ENCODE measurements at regions not wholly inside any gene's neighbourhood (a gene's known extent, or its start where the extent isn't known, plus 50 kb on each side); places are given as distances from the start of the nearest gene placed in this dataset.

GRCh38 chr1:47593598-47594285 is 155.9 kb downstream of the FOXD2 start:
- TF ChIP-seq, protein P1, sequence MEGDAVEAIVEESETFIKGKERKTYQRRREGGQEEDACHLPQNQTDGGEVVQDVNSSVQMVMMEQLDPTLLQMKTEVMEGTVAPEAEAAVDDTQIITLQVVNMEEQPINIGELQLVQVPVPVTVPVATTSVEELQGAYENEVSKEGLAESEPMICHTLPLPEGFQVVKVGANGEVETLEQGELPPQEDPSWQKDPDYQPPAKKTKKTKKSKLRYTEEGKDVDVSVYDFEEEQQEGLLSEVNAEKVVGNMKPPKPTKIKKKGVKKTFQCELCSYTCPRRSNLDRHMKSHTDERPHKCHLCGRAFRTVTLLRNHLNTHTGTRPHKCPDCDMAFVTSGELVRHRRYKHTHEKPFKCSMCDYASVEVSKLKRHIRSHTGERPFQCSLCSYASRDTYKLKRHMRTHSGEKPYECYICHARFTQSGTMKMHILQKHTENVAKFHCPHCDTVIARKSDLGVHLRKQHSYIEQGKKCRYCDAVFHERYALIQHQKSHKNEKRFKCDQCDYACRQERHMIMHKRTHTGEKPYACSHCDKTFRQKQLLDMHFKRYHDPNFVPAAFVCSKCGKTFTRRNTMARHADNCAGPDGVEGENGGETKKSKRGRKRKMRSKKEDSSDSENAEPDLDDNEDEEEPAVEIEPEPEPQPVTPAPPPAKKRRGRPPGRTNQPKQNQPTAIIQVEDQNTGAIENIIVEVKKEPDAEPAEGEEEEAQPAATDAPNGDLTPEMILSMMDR (IDR thresholded peaks at IDR 0.05) = no peak
- TF ChIP-seq POLR2A (IDR thresholded peaks at IDR 0.05) = no peak

Data from Peyer's patch (tissue), 4 donors.